KMS-11 (cell line): ENCODE measurements at regions not wholly inside any gene's neighbourhood (a gene's known extent, or its start where the extent isn't known, plus 50 kb on each side); places are given as distances from the start of the nearest gene placed in this dataset.

ENCODE experiments used
- H2AFZ ChIP-seq: fragments of 200-600 bp; sonication (generic); 2 replicates; pipeline ENCODE4 v1.6.1; 2016; ENCODE audit warnings: antibody characterized with exemption, mixed run types, low read depth
- H3K27ac ChIP-seq: fragments of 200-600 bp; sonication (generic); 2 replicates; pipeline ENCODE4 v1.6.1; 2016; ENCODE audit warnings: mild to moderate bottlenecking, mixed run types
- H3K27me3 ChIP-seq: fragments of 200-600 bp; sonication (generic); 2 replicates; pipeline ENCODE4 v1.6.1; 2017; ENCODE audit warnings: mild to moderate bottlenecking, low read depth, mixed run types, moderate library complexity; ENCODE audit not compliant: insufficient read depth
- H3K36me3 ChIP-seq: fragments of 200-600 bp; sonication (generic); 2 replicates; pipeline ENCODE4 v1.6.1; 2017; ENCODE audit warnings: mild to moderate bottlenecking, mixed run types; ENCODE audit not compliant: insufficient read depth
- H3K4me1 ChIP-seq: fragments of 200-600 bp; sonication (generic); 2 replicates; pipeline ENCODE4 v1.6.1; 2016; ENCODE audit warnings: mild to moderate bottlenecking, low read depth, mixed run types; ENCODE audit not compliant: poor library complexity, severe bottlenecking
- H3K4me2 ChIP-seq: fragments of 200-600 bp; sonication (generic); 2 replicates; pipeline ENCODE4 v1.7.0; 2016; ENCODE audit warnings: mild to moderate bottlenecking, mixed run types
- H3K4me3 ChIP-seq: fragments of 200-600 bp; sonication (generic); IDR thresholded peaks from 2 replicates; pipeline ENCODE4 v1.6.1; 2017; ENCODE audit warnings: low read depth, low read length, mixed read lengths; ENCODE audit not compliant: insufficient read depth
- H3K79me2 ChIP-seq: fragments of 200-600 bp; sonication (generic); 2 replicates; pipeline ENCODE4 v1.6.1; 2016; ENCODE audit warnings: low read depth, mixed run types; ENCODE audit not compliant: insufficient read depth
- H3K9ac ChIP-seq: fragments of 200-600 bp; sonication (generic); 2 replicates; pipeline ENCODE4 v1.6.1; 2016; ENCODE audit warnings: mild to moderate bottlenecking, mixed run types
- H4K20me1 ChIP-seq: fragments of 200-600 bp; sonication (generic); 2 replicates; pipeline ENCODE4 v1.6.1; 2016; ENCODE audit warnings: mild to moderate bottlenecking, mixed run types; ENCODE audit not compliant: insufficient read depth
- TF ChIP-seq, protein P1 (sequence below): fragments of 200-600 bp; sonication (generic); conservative IDR thresholded peaks from 2 replicates; pipeline ENCODE4 v1.6.1; 2017; ENCODE audit warnings: low read depth, mild to moderate bottlenecking, antibody characterized with exemption, low read length, moderate library complexity, mixed read lengths

DNA sequence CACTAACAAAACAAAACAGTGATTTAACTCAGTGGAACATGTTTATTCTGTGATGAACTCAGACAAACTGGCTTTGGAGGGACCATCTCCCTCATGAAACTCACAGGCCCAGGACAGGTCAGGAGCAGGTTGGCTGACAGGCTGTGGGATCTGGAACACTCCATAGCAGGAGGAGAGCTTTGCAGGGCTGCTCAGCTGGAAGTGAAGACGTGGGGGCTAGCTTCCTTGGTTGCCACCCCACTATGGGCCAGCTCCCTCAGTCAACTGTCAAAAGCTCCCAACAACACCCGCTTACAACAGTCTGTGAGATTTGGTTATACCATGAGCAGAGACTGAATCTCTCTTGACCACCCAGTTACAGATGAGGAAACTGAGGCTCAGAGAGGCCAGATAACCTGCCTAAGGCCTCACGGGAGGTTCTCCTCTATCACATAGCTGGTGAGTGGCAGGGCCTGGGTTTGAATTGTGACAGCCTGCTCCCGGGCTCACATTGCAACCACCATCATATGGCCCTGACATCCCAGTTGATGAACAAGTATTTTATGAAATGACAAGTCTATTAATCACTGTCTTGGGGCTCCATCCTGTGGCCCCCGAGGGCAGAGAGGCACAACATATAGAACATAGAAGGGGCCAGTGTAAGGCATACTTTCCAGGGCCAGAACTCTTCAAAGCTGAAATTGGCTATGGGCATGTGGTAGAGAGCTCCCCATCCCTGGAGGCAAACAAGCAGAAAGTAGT lies 473.4 kb downstream of the MN1 start:
- H3K4me2 ChIP-seq, result no peak overlapping the region
- H3K27ac ChIP-seq, result no peak overlapping the region
- no peaks in the 10 kb centered on the region for H3K79me2 ChIP-seq
- no peaks in the 10 kb centered on the region for H3K4me1 ChIP-seq
- no peak overlapping the region for H3K4me3 ChIP-seq
- H2AFZ ChIP-seq, result no peak overlapping the region
- H4K20me1 ChIP-seq, result no peaks in the 10 kb centered on the region
- no peak overlapping the region for H3K9ac ChIP-seq
- TF ChIP-seq, protein P1, sequence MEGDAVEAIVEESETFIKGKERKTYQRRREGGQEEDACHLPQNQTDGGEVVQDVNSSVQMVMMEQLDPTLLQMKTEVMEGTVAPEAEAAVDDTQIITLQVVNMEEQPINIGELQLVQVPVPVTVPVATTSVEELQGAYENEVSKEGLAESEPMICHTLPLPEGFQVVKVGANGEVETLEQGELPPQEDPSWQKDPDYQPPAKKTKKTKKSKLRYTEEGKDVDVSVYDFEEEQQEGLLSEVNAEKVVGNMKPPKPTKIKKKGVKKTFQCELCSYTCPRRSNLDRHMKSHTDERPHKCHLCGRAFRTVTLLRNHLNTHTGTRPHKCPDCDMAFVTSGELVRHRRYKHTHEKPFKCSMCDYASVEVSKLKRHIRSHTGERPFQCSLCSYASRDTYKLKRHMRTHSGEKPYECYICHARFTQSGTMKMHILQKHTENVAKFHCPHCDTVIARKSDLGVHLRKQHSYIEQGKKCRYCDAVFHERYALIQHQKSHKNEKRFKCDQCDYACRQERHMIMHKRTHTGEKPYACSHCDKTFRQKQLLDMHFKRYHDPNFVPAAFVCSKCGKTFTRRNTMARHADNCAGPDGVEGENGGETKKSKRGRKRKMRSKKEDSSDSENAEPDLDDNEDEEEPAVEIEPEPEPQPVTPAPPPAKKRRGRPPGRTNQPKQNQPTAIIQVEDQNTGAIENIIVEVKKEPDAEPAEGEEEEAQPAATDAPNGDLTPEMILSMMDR, result no peak
- H3K27me3 ChIP-seq, result no peaks in the 10 kb centered on the region
- no peaks in the 10 kb centered on the region for H3K36me3 ChIP-seq

DNA sequence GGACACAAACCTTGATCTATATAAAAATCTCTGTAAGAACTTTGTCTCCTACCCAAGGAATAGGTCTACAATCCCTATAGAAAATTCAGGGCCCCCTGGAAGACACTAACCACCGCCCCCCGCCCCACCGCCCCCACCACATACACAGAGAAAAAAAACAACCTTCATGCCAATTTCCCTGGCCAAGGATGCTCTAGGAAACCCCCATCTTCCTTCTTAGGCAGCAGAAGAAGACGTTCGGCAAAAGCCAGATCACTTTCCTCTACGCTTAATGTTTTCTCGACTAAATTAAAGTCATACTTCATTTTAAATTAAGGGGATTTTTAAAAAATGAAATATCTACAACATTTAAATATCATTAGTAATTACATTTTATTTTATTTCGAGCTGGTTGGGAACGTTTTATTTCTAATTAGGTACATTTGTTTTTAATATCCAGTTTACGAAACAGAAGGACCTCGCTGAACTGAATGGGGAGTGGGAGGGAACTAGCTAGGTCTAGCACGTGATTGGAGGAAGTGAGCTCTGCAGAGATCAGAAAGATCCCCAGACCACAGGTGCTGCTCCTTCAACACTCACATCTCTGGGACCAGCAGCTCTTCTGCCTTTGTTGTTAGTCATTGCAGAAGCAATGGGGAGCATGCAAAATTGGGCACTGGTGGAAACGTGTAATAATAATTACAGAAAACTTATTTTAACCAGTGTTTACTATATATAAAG lies 472.3 kb downstream of the MN1 start:
- H3K27ac ChIP-seq, result no peak overlapping the region
- no peak overlapping the region for H3K9ac ChIP-seq
- no peak overlapping the region for H2AFZ ChIP-seq
- H3K4me3 ChIP-seq, result no peak overlapping the region
- no peaks in the 10 kb centered on the region for H3K27me3 ChIP-seq
- no peak overlapping the region for H3K4me2 ChIP-seq
- H3K79me2 ChIP-seq, result no peaks in the 10 kb centered on the region
- TF ChIP-seq, protein P1, result no peak
- H4K20me1 ChIP-seq, result no peaks in the 10 kb centered on the region
- no peaks in the 10 kb centered on the region for H3K4me1 ChIP-seq
- H3K36me3 ChIP-seq, result no peaks in the 10 kb centered on the region

DNA sequence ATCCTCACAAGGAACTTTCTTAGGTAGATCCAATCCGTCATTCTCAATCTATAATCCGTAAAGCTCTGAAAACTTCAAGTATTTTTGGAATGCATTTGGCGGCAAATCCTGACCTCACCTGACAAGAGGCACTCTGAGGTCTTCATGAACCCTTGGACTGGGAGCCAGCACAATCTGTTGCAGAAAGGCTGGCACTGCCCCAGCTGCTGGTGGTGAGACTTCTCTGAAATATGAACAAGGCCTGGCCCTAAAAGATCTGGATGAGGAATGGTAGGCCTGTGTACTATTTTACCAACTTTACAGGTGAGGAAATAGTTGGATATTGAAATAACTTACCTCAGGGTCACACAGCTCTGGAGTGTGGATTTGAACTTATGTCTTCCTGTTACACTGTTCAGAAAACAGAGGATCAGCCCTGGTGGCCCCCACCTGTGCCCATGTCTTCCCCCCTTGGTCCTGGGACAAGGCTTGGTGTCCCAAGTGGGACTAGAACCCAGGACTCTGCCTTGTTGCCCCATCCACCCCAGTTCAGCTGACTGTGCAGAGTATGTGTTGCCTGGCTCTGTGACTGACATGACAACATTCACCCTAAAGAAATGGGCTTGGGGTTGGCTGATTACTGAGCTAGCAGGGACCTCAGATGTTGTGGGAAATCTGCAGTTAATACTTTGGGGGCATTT lies 471.4 kb downstream of the MN1 start:
- Histone ChIP-seq H3K79me2 (no peaks in the 10 kb centered on the region), H3K27me3 (no peaks in the 10 kb centered on the region), H3K4me3 (no peak overlapping the region), H3K4me1 (no peaks in the 10 kb centered on the region), H3K27ac (no peak overlapping the region), H3K36me3 (no peaks in the 10 kb centered on the region), H3K9ac (no peak overlapping the region), H4K20me1 (no peaks in the 10 kb centered on the region), H3K4me2 (no peak overlapping the region), H2AFZ (no peak overlapping the region)
- TF ChIP-seq, protein P1, result no peak

DNA sequence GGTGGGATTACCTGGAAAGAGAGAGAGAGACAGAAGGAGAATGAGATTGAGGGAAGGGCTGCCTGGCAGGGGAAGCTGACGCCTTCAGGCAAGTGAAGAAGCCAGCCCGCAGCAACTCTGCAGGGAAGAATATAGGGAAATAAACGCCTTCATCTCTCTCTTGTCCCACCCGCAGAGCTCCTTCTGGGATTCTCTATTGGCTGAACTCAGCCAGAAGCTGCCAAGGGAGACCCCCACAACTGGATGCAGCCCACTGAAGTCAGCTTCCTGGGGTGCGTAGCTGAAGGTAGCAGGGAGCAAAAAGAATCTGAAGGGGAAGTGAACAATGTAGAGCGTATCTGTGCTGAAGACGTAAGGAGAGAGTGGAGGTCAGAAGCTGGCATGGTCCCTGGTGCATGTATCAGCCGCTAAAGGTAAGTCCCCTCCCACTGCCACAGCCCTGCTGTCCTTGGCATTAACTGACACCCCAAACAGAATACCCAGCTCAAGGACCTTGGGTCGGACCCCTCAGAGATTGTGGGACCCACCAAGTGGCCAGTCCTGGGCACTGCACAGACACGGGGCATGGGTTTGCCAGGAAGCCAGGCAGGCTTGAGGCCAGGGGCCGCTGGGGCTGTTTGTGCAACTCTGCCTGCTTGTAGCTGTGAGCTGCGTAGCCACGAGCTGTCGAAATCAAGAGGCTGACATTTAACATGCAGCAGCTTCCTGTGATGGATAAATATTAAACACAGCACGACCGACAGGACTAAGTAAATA lies 469.9 kb downstream of the MN1 start:
- H3K27ac ChIP-seq, result no peak overlapping the region
- no peak overlapping the region for H3K4me2 ChIP-seq
- H3K9ac ChIP-seq, result no peak overlapping the region
- H3K36me3 ChIP-seq, result no peaks in the 10 kb centered on the region
- no peaks in the 10 kb centered on the region for H3K79me2 ChIP-seq
- H2AFZ ChIP-seq, result no peak overlapping the region
- no peaks in the 10 kb centered on the region for H3K4me1 ChIP-seq
- H3K27me3 ChIP-seq, result no peaks in the 10 kb centered on the region
- H3K4me3 ChIP-seq, result no peak overlapping the region
- no peaks in the 10 kb centered on the region for H4K20me1 ChIP-seq
- TF ChIP-seq, protein P1, result no peak
